Upper lobe of left lung (tissue), 4 donors: ENCODE measurements at regions not wholly inside any gene's neighbourhood (a gene's known extent, or its start where the extent isn't known, plus 50 kb on each side); places are given as distances from the start of the nearest gene placed in this dataset.

ENCODE experiments used
- EP300 ChIP-seq, 4 donors: sonication (generic); formaldehyde crosslinking; IDR thresholded peaks; one replicate each; pipeline ENCODE4 v1.5.1; 2017; ENCODE audit warnings: antibody characterized with exemption in 4 of 4, control low read depth in 2 of 4
- POLR2A ChIP-seq, 4 donors: fragments of 450-650 bp; IDR thresholded peaks; one replicate each; pipeline ENCODE4 v1.5.1; 2016 to 2017; ENCODE audit warnings: antibody characterized with exemption in 4 of 4, mild to moderate bottlenecking in 2 of 4
- POLR2AphosphoS5 ChIP-seq, 2 donors: sonication (generic); formaldehyde crosslinking; IDR thresholded peaks; one replicate each; pipeline ENCODE4 v1.5.1; 2017; ENCODE audit warnings: antibody characterized with exemption in 2 of 2
- TF ChIP-seq, protein P1 (sequence below), 6 experiments: fragments of 450-650 bp in 4 of 6; fragments of 200-600 bp in 2 of 6; sonication (generic) in 2 of 6; IDR thresholded peaks; one replicate each; pipeline ENCODE4 v1.5.1; 2016 to 2019; ENCODE audit warnings: antibody characterized with exemption in 6 of 6

- TF ChIP-seq, protein P1, sequence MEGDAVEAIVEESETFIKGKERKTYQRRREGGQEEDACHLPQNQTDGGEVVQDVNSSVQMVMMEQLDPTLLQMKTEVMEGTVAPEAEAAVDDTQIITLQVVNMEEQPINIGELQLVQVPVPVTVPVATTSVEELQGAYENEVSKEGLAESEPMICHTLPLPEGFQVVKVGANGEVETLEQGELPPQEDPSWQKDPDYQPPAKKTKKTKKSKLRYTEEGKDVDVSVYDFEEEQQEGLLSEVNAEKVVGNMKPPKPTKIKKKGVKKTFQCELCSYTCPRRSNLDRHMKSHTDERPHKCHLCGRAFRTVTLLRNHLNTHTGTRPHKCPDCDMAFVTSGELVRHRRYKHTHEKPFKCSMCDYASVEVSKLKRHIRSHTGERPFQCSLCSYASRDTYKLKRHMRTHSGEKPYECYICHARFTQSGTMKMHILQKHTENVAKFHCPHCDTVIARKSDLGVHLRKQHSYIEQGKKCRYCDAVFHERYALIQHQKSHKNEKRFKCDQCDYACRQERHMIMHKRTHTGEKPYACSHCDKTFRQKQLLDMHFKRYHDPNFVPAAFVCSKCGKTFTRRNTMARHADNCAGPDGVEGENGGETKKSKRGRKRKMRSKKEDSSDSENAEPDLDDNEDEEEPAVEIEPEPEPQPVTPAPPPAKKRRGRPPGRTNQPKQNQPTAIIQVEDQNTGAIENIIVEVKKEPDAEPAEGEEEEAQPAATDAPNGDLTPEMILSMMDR (IDR thresholded peaks at IDR 0.05), result no peak
- TF ChIP-seq POLR2AphosphoS5 (IDR thresholded peaks at IDR 0.05), result no peak
- no peak for TF ChIP-seq POLR2A (IDR thresholded peaks at IDR 0.05)
- TF ChIP-seq EP300 (IDR thresholded peaks at IDR 0.05), result no peak
These were observed 687.8 kb upstream of the KLHL29 start for GRCh38 chr2:22697054-22697788.
